ENCODE measurements at regions not wholly inside any gene's neighbourhood (a gene's known extent, or its start where the extent isn't known, plus 50 kb on each side); places are given as distances from the start of the nearest gene placed in this dataset.

DNA sequence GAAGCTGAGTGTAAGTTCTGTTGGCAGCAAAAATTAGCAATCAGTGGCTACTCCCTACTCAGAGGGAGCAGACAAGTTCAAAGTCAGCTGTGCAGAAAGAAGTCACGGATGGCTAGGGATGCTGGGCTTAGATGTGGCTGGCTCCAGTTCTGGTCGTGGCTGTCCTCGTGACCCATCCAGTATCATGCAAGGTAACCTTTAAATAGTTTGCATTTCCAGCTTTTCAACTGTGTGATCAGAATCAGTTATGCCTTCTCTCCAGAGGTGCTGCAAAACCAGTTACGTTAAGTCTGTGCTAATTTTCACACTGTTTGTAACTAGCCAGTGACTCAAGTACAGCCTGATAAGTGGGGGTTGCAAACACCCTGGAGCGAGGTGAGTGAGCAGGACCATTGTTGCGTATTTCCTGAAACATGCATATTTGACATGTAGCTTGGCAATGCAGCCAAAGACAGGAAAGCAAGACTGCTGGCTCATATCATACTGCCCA, 302.4 kb downstream of the ATPSCKMT start:
- H3K27ac Mint-ChIP-seq = no peak overlapping the region

DNA sequence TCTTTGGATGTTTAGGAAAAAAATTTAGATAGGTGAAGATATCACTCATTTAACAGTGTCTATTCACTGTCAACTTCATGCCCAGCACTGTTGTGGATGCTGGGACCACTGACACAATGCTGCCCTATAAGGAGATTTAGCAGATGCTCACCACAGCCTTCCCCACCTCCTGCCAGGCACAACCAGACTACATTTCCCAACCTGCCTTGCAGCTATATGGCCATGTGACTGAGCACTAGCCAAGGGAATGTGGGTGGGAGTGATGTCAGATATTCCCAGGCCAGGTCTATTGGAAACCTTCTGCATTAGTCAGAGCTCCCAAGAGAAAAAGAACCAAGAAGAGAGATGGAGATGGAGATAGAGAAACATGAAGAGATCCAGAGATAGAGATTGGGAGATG, 302.6 kb upstream of the TAS2R1 start:
- no peak overlapping the region for H3K4me3 Mint-ChIP-seq
- peaks cover 6% of the 10 kb centered on the region for H3K4me1 Mint-ChIP-seq
- H3K27me3 Mint-ChIP-seq (ENCODE audit: low read depth) = no peaks in the 10 kb centered on the region
- H3K27ac Mint-ChIP-seq = no peak overlapping the region
- TF ChIP-seq, protein P1, sequence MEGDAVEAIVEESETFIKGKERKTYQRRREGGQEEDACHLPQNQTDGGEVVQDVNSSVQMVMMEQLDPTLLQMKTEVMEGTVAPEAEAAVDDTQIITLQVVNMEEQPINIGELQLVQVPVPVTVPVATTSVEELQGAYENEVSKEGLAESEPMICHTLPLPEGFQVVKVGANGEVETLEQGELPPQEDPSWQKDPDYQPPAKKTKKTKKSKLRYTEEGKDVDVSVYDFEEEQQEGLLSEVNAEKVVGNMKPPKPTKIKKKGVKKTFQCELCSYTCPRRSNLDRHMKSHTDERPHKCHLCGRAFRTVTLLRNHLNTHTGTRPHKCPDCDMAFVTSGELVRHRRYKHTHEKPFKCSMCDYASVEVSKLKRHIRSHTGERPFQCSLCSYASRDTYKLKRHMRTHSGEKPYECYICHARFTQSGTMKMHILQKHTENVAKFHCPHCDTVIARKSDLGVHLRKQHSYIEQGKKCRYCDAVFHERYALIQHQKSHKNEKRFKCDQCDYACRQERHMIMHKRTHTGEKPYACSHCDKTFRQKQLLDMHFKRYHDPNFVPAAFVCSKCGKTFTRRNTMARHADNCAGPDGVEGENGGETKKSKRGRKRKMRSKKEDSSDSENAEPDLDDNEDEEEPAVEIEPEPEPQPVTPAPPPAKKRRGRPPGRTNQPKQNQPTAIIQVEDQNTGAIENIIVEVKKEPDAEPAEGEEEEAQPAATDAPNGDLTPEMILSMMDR (IDR thresholded peaks at IDR 0.05; ENCODE audit: unreplicated experiment) = no peak
- no peak for DNase-seq (ENCODE audit: low spot score in 2 of 2, unreplicated experiment in 2 of 2)
- H3K36me3 Mint-ChIP-seq = no peaks in the 10 kb centered on the region
- H3K9me3 Mint-ChIP-seq = peaks cover 28% of the 10 kb centered on the region

More for the DNA sequence above, 302.4 kb downstream of the ATPSCKMT start:
- Mint-ChIP-seq H3K27me3 (ENCODE audit: low read depth) (no peaks in the 10 kb centered on the region), H3K4me1 (peaks cover 6% of the 10 kb centered on the region), H3K36me3 (no peaks in the 10 kb centered on the region), H3K9me3 (peaks cover 4% of the 10 kb centered on the region), H3K4me3 (no peak overlapping the region)
- TF ChIP-seq, protein P1 (IDR thresholded peaks at IDR 0.05; ENCODE audit: unreplicated experiment) = no peak
- DNase-seq (ENCODE audit: low spot score in 2 of 2, unreplicated experiment in 2 of 2) = no peak

DNA sequence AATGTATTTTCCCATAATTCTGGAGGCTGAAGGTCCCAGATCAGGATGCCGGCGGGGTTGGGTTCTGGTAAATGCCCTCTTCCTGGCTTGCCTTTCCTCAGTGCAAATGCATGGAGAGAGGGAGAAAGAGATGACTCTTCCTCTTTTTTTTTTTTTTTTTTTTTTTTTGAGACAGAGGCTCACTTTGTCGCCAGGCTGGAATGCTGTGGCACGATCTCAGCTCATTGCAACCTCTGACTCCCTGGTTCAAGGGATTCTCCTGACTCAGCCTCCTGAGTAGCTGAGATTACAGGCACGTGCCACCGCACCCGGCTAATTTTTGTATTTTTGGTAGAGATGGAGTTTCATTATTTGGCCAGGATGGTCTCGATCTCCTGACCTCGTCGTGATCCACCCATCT, 300.0 kb upstream of the TAS2R1 start:
- TF ChIP-seq, protein P1 (IDR thresholded peaks at IDR 0.05; ENCODE audit: unreplicated experiment) = no peak
- Mint-ChIP-seq H3K27me3 (ENCODE audit: low read depth) (no peaks in the 10 kb centered on the region), H3K4me3 (no peak overlapping the region), H3K27ac (no peak overlapping the region), H3K9me3 (peaks cover 16% of the 10 kb centered on the region), H3K36me3 (no peaks in the 10 kb centered on the region), H3K4me1 (peaks cover 16% of the 10 kb centered on the region)
- DNase-seq (ENCODE audit: low spot score in 2 of 2, unreplicated experiment in 2 of 2) = no peak

DNA sequence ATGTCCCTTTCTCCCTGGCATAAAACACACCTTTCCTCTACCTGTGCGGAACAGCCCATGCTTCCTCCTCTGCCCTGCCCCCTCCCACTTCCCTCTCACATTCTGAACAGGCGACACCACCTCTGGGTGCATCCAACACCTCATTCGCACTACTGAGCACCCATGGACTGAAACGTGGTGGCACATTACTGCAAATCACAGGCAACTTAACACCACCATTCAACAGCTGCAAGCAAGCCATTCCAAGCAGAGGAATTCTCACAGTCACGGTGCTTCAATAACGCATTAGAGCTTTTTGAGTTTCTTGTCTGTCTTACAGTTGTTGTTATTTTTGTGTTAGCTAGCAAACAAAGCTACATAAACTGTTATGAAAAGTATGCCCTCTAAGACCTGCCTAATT, 298.2 kb upstream of the TAS2R1 start:
- H3K4me1 Mint-ChIP-seq = peaks cover 16% of the 10 kb centered on the region
- H3K27ac Mint-ChIP-seq = peak overlapping the region; percentile 55
- peaks cover 21% of the 10 kb centered on the region for H3K9me3 Mint-ChIP-seq
- no peaks in the 10 kb centered on the region for H3K27me3 Mint-ChIP-seq (ENCODE audit: low read depth)
- no peak for DNase-seq (ENCODE audit: low spot score in 2 of 2, unreplicated experiment in 2 of 2)
- TF ChIP-seq, protein P1 (IDR thresholded peaks at IDR 0.05; ENCODE audit: unreplicated experiment) = no peak
- H3K36me3 Mint-ChIP-seq = no peaks in the 10 kb centered on the region
- no peak overlapping the region for H3K4me3 Mint-ChIP-seq

DNA sequence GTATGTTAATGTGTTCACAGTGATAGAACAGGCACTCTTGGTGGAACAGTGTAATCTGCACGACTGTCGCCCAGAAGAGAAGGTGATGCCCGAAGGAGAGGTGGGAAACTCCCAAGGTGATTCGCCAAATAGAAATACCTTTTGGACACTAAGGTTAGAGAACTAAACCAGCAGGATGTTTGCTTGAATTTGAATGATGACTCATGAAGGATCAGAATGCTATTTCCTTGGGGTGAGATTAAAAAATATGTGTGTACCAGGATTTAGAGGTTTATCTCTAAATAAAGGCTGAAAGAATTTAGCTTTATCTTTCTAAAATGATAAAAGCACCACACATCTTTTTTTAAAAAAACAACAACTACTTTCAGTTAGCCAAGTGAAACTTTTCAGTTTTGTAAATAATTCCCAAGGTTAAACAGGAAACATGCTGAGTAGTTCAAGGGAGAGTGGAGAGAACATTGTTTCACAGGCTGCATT, 297.4 kb upstream of the TAS2R1 start:
- no peak for DNase-seq (ENCODE audit: low spot score in 2 of 2, unreplicated experiment in 2 of 2)
- peaks cover 22% of the 10 kb centered on the region for H3K9me3 Mint-ChIP-seq
- peaks cover 16% of the 10 kb centered on the region for H3K4me1 Mint-ChIP-seq
- H3K27me3 Mint-ChIP-seq (ENCODE audit: low read depth) = no peaks in the 10 kb centered on the region
- H3K36me3 Mint-ChIP-seq = no peaks in the 10 kb centered on the region
- TF ChIP-seq, protein P1 (IDR thresholded peaks at IDR 0.05; ENCODE audit: unreplicated experiment) = no peak
- H3K4me3 Mint-ChIP-seq = no peak overlapping the region
- H3K27ac Mint-ChIP-seq = peak overlapping the region; percentile 55

DNA sequence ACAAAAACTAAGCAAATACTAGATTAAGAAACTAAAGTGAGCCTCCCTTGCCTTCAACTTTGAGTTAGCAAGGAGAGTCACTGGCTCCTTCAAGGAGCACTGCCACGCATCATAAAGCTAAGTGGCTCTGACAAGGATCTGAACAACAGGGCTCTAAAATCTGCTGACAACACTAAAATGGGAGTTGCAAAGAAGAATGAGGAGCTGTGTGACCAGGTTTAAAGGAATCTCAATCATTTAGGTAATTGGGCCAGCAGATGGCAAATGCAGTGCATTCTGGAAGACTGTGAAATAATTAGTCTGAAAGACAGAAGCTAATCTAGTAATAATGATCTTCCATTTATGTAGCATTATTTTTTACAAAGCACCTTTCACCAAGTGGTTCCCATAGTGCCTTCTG, 297.0 kb upstream of the TAS2R1 start:
- DNase-seq (ENCODE audit: low spot score in 2 of 2, unreplicated experiment in 2 of 2) = no peak
- no peak overlapping the region for H3K4me3 Mint-ChIP-seq

More for the DNA sequence above, 297.0 kb upstream of the TAS2R1 start:
- TF ChIP-seq, protein P1 (IDR thresholded peaks at IDR 0.05; ENCODE audit: unreplicated experiment) = no peak
- Mint-ChIP-seq H3K36me3 (no peaks in the 10 kb centered on the region), H3K4me1 (peaks cover 16% of the 10 kb centered on the region), H3K27me3 (ENCODE audit: low read depth) (no peaks in the 10 kb centered on the region), H3K27ac (peak overlapping the region; percentile 21), H3K9me3 (peaks cover 22% of the 10 kb centered on the region)

Measured in mesothelial cell of epicardium (in vitro differentiated cells).